ENCODE measurements at regions not wholly inside any gene's neighbourhood (a gene's known extent, or its start where the extent isn't known, plus 50 kb on each side); places are given as distances from the start of the nearest gene placed in this dataset.

GRCh38 chr15:81547521-81548132, 173.6 kb upstream of the TMC3 start:
- DNase-seq (ENCODE audit: low spot score in 2 of 2), result no peak
- no peak overlapping the region for H3K4me3 ChIP-seq
- H3K9me3 ChIP-seq, result no peaks in the 10 kb centered on the region
- in situ Hi-C loops (cut with MboI; ENCODE audit: low sequenced_read_pairs), result no loop called here
- H3K27me3 ChIP-seq (ENCODE audit: low read depth), result no peaks in the 10 kb centered on the region
- H3K4me1 ChIP-seq, result no peaks in the 10 kb centered on the region
- H3K36me3 ChIP-seq (replicated peaks), result no peaks in the 10 kb centered on the region

- no peaks in the 10 kb centered on the region for H3K36me3 ChIP-seq (replicated peaks)
- DNase-seq (ENCODE audit: low spot score in 2 of 2), result no peak
- H3K4me3 ChIP-seq, result no peak overlapping the region
- H3K4me1 ChIP-seq, result no peaks in the 10 kb centered on the region
- in situ Hi-C loops (cut with MboI; ENCODE audit: low sequenced_read_pairs), result no loop called here
- no peaks in the 10 kb centered on the region for H3K27me3 ChIP-seq (ENCODE audit: low read depth)
- H3K9me3 ChIP-seq, result no peaks in the 10 kb centered on the region
These were observed 170.4 kb upstream of the TMC3 start for GRCh38 chr15:81544385-81544784.

GRCh38 chr15:81540909-81541308, 166.9 kb upstream of the TMC3 start:
- Histone ChIP-seq H3K4me3 (no peak overlapping the region), H3K4me1 (no peaks in the 10 kb centered on the region), H3K27me3 (ENCODE audit: low read depth) (no peaks in the 10 kb centered on the region), H3K9me3 (no peaks in the 10 kb centered on the region), H3K36me3 (replicated peaks) (no peaks in the 10 kb centered on the region)
- in situ Hi-C loops (cut with MboI; ENCODE audit: low sequenced_read_pairs), result no loop called here
- DNase-seq (ENCODE audit: low spot score in 2 of 2), result no peak

GRCh38 chr15:81536356-81536755, 162.3 kb upstream of the TMC3 start:
- in situ Hi-C loops (cut with MboI; ENCODE audit: low sequenced_read_pairs), result no loop called here
- H3K4me1 ChIP-seq, result peaks cover 3% of the 10 kb centered on the region; the same call in 1 of the 2 replicates
- H3K4me3 ChIP-seq, result no peak overlapping the region

GRCh38 chr15:81534124-81534523, 160.1 kb upstream of the TMC3 start:
- in situ Hi-C loops (cut with MboI; ENCODE audit: low sequenced_read_pairs), result no loop called here

More at GRCh38 chr15:81536356-81536755, 162.3 kb upstream of the TMC3 start:
- Histone ChIP-seq H3K9me3 (no peaks in the 10 kb centered on the region), H3K27me3 (ENCODE audit: low read depth) (no peaks in the 10 kb centered on the region), H3K36me3 (replicated peaks) (no peaks in the 10 kb centered on the region)
- no peak for DNase-seq (ENCODE audit: low spot score in 2 of 2)

GRCh38 chr15:81532001-81532400, 158.0 kb upstream of the TMC3 start:
- Histone ChIP-seq H3K9me3 (no peaks in the 10 kb centered on the region), H3K27me3 (ENCODE audit: low read depth) (no peaks in the 10 kb centered on the region), H3K4me3 (no peak overlapping the region), H3K4me1 (peaks cover 7% of the 10 kb centered on the region), H3K36me3 (replicated peaks) (no peaks in the 10 kb centered on the region)
- in situ Hi-C loops (cut with MboI; ENCODE audit: low sequenced_read_pairs), result no loop called here
- DNase-seq (ENCODE audit: low spot score in 2 of 2), result no peak

More at GRCh38 chr15:81534124-81534523, 160.1 kb upstream of the TMC3 start:
- Histone ChIP-seq H3K4me1 (peaks cover 7% of the 10 kb centered on the region), H3K27me3 (ENCODE audit: low read depth) (no peaks in the 10 kb centered on the region), H3K36me3 (replicated peaks) (no peaks in the 10 kb centered on the region), H3K4me3 (no peak overlapping the region), H3K9me3 (no peaks in the 10 kb centered on the region)
- DNase-seq (ENCODE audit: low spot score in 2 of 2), result no peak

- H3K9me3 ChIP-seq, result no peaks in the 10 kb centered on the region
- H3K27me3 ChIP-seq (ENCODE audit: low read depth), result no peaks in the 10 kb centered on the region
- in situ Hi-C loops (cut with MboI; ENCODE audit: low sequenced_read_pairs), result no loop called here
- peak; percentile 25 to 39 for DNase-seq (ENCODE audit: low spot score in 2 of 2)
- peaks cover 7% of the 10 kb centered on the region for H3K4me1 ChIP-seq
- H3K4me3 ChIP-seq, result no peak overlapping the region
- H3K36me3 ChIP-seq (replicated peaks), result no peaks in the 10 kb centered on the region
These were observed 157.1 kb upstream of the TMC3 start for GRCh38 chr15:81531109-81531592.

- H3K4me3 ChIP-seq, result no peak overlapping the region
- peaks cover 7% of the 10 kb centered on the region for H3K4me1 ChIP-seq
- in situ Hi-C loops (cut with MboI; ENCODE audit: low sequenced_read_pairs), result no loop called here
- H3K27me3 ChIP-seq (ENCODE audit: low read depth), result peaks cover 2% of the 10 kb centered on the region; the same call in 1 of the 2 replicates
- H3K9me3 ChIP-seq, result no peaks in the 10 kb centered on the region
- DNase-seq (ENCODE audit: low spot score in 2 of 2), result peak in 1 of 2 experiments; percentile 36
- no peaks in the 10 kb centered on the region for H3K36me3 ChIP-seq (replicated peaks)
These were observed 156.3 kb upstream of the TMC3 start for GRCh38 chr15:81530271-81530691.

- peaks cover 7% of the 10 kb centered on the region for H3K4me1 ChIP-seq
- in situ Hi-C loops (cut with MboI; ENCODE audit: low sequenced_read_pairs), result no loop called here
- H3K27me3 ChIP-seq (ENCODE audit: low read depth), result peaks cover 6% of the 10 kb centered on the region; the same call in 1 of the 2 replicates
- H3K4me3 ChIP-seq, result no peak overlapping the region
- no peaks in the 10 kb centered on the region for H3K36me3 ChIP-seq (replicated peaks)
- no peaks in the 10 kb centered on the region for H3K9me3 ChIP-seq
- peak in 1 of 2 experiments; percentile 17 for DNase-seq (ENCODE audit: low spot score in 2 of 2)
These were observed 155.5 kb upstream of the TMC3 start for GRCh38 chr15:81529481-81529880.

GRCh38 chr15:81526029-81526428, 152.0 kb upstream of the TMC3 start:
- Histone ChIP-seq H3K36me3 (replicated peaks) (no peaks in the 10 kb centered on the region), H3K4me1 (peaks cover 5% of the 10 kb centered on the region), H3K4me3 (no peak overlapping the region), H3K9me3 (no peaks in the 10 kb centered on the region), H3K27me3 (ENCODE audit: low read depth) (peaks cover 10% of the 10 kb centered on the region; the same call in 1 of the 2 replicates)
- DNase-seq (ENCODE audit: low spot score in 2 of 2), result no peak
- in situ Hi-C loops (cut with MboI; ENCODE audit: low sequenced_read_pairs), result no loop called here

GRCh38 chr15:81524496-81524895, 150.5 kb upstream of the TMC3 start:
- no peaks in the 10 kb centered on the region for H3K9me3 ChIP-seq
- H3K27me3 ChIP-seq (ENCODE audit: low read depth), result peaks cover 10% of the 10 kb centered on the region; the same call in 1 of the 2 replicates
- H3K4me1 ChIP-seq, result peaks cover under 1% of the 10 kb centered on the region; the same call in 1 of the 2 replicates
- in situ Hi-C loops (cut with MboI; ENCODE audit: low sequenced_read_pairs), result no loop called here
- DNase-seq (ENCODE audit: low spot score in 2 of 2), result no peak
- no peaks in the 10 kb centered on the region for H3K36me3 ChIP-seq (replicated peaks)
- no peak overlapping the region for H3K4me3 ChIP-seq

GRCh38 chr15:81523867-81524266, 149.9 kb upstream of the TMC3 start:
- Histone ChIP-seq H3K36me3 (replicated peaks) (no peaks in the 10 kb centered on the region), H3K4me3 (no peak overlapping the region), H3K27me3 (ENCODE audit: low read depth) (peaks cover 10% of the 10 kb centered on the region; the same call in 1 of the 2 replicates), H3K9me3 (no peaks in the 10 kb centered on the region), H3K4me1 (no peaks in the 10 kb centered on the region)
- no peak for DNase-seq (ENCODE audit: low spot score in 2 of 2)
- in situ Hi-C loops (cut with MboI; ENCODE audit: low sequenced_read_pairs), result no loop called here

GRCh38 chr15:81520480-81520879, 146.5 kb upstream of the TMC3 start:
- no peak for DNase-seq (ENCODE audit: low spot score in 2 of 2)
- H3K4me1 ChIP-seq, result no peaks in the 10 kb centered on the region
- H3K4me3 ChIP-seq, result no peak overlapping the region
- no peaks in the 10 kb centered on the region for H3K36me3 ChIP-seq (replicated peaks)
- in situ Hi-C loops (cut with MboI; ENCODE audit: low sequenced_read_pairs), result no loop called here
- H3K27me3 ChIP-seq (ENCODE audit: low read depth), result peaks cover 10% of the 10 kb centered on the region; the same call in 1 of the 2 replicates
- H3K9me3 ChIP-seq, result no peaks in the 10 kb centered on the region

GRCh38 chr15:81516461-81516860, 142.4 kb upstream of the TMC3 start:
- Histone ChIP-seq H3K4me1 (no peaks in the 10 kb centered on the region), H3K9me3 (no peaks in the 10 kb centered on the region), H3K36me3 (replicated peaks) (no peaks in the 10 kb centered on the region), H3K4me3 (no peak overlapping the region), H3K27me3 (ENCODE audit: low read depth) (peaks cover 6% of the 10 kb centered on the region; the same call in 1 of the 2 replicates)
- no peak for DNase-seq (ENCODE audit: low spot score in 2 of 2)
- in situ Hi-C loops (cut with MboI; ENCODE audit: low sequenced_read_pairs), result no loop called here

Data from HAP-1 (cell line).